Natural killer cell (primary cell): ENCODE measurements at regions not wholly inside any gene's neighbourhood (a gene's known extent, or its start where the extent isn't known, plus 50 kb on each side); places are given as distances from the start of the nearest gene placed in this dataset.

Experiments
- ATAC-seq, 3 donors: fragments of 150-1000 bp in 2 of 3; fragments of 200-7000 bp in 1 of 3; cut with Tn5 transposase; 1 replicate in 1 of 3; 2 replicates in 2 of 3; pipeline ENCODE4 v1.10.0; 2021; ENCODE audit warnings: mild to moderate bottlenecking in 2 of 3, moderate library complexity in 2 of 3
- DNase-seq, 2 donors: peaks; one replicate each; pipeline versions ENCODE4 v3.0.0 to v3.0.0-alpha.2; 2013 to 2021; ENCODE audit warnings: mixed read lengths in 1 of 2
- H3K27ac ChIP-seq: one replicate; pipeline ENCODE4 v1.5.1; 2013; ENCODE audit warnings: mild to moderate bottlenecking, low read length
- H3K27me3 ChIP-seq: one replicate; pipeline ENCODE4 v1.6.1; 2013; ENCODE audit warnings: low read length; ENCODE audit not compliant: control insufficient read depth, insufficient read depth
- H3K36me3 ChIP-seq: one replicate; pipeline ENCODE4 v1.6.1; 2013; ENCODE audit warnings: low read length; ENCODE audit not compliant: control insufficient read depth, insufficient read depth
- H3K4me1 ChIP-seq: one replicate; pipeline ENCODE4 v1.6.1; 2013; ENCODE audit warnings: low read length; ENCODE audit not compliant: control insufficient read depth, insufficient read depth
- H3K4me3 ChIP-seq: one replicate; pipeline ENCODE4 v1.5.1; 2013; ENCODE audit warnings: low read length
- H3K9me3 ChIP-seq: one replicate; pipeline ENCODE4 v1.6.1; 2013; ENCODE audit warnings: low read length; ENCODE audit not compliant: control insufficient read depth, insufficient read depth
- H3K27ac Mint-ChIP-seq, 2 donors: one replicate each; pipeline ENCODE4 v1.8.0; 2022; ENCODE audit warnings: mild to moderate bottlenecking in 2 of 2, mixed read lengths in 2 of 2, moderate library complexity in 1 of 2
- H3K27me3 Mint-ChIP-seq, 2 donors: one replicate each; pipeline ENCODE4 v1.8.0; 2022; ENCODE audit warnings: low read depth in 2 of 2, mixed read lengths in 2 of 2
- H3K36me3 Mint-ChIP-seq: one replicate; pipeline ENCODE4 v1.8.0; 2022; ENCODE audit warnings: mixed read lengths
- H3K4me1 Mint-ChIP-seq, 2 donors: one replicate each; pipeline ENCODE4 v1.8.0; 2022; ENCODE audit warnings: mixed read lengths in 2 of 2
- H3K4me3 Mint-ChIP-seq: one replicate; pipeline ENCODE4 v1.8.0; 2022; ENCODE audit warnings: mild to moderate bottlenecking, moderate library complexity, mixed read lengths
- H3K9me3 Mint-ChIP-seq, 2 donors: one replicate each; pipeline ENCODE4 v1.8.0; 2022; ENCODE audit warnings: mixed read lengths in 2 of 2
- CTCF ChIP-seq: fragments of 200-600 bp; IDR thresholded peaks from one replicate; pipeline ENCODE4 v1.8.0; 2022; ENCODE audit warnings: antibody characterized with exemption
- WGBS: methylation state at CpG from one replicate; pipeline ENCODE4 v1.1.7; 2013; ENCODE audit warnings: missing lambda C conversion rate; ENCODE audit not compliant: insufficient coverage; 5-methylcytosine and 5-hydroxymethylcytosine counted together
- intact Hi-C: fragments of 100-400 bp; cut with micrococcal nuclease; formaldehyde crosslinking; loops from one replicate; pipeline ENCODE4 v1.14.2; 2022

- ATAC-seq (no peak), DNase-seq (no peak)
- Mint-ChIP-seq H3K27ac (no peak overlapping the region), H3K9me3 (no peaks in the 10 kb centered on the region), H3K36me3 (no peaks in the 10 kb centered on the region), H3K4me1 (no peaks in the 10 kb centered on the region), H3K4me3 (no peak overlapping the region), H3K27me3 (no peaks in the 10 kb centered on the region)
- TF ChIP-seq CTCF = no peak
- Histone ChIP-seq H3K9me3 (no peaks in the 10 kb centered on the region), H3K4me3 (no peak overlapping the region), H3K4me1 (no peaks in the 10 kb centered on the region), H3K27me3 (no peaks in the 10 kb centered on the region), H3K27ac (no peak overlapping the region), H3K36me3 (no peaks in the 10 kb centered on the region)
- 92% methylated on average over 4 of the region's 4 CpGs for WGBS
- intact Hi-C loops = no loop called here
Observed at GRCh38 chrY:7681426-7681825, 769.9 kb upstream of the AMELY start.

- Histone ChIP-seq H3K27ac (no peak overlapping the region), H3K4me3 (no peak overlapping the region), H3K9me3 (no peaks in the 10 kb centered on the region), H3K36me3 (no peaks in the 10 kb centered on the region), H3K27me3 (no peaks in the 10 kb centered on the region), H3K4me1 (no peaks in the 10 kb centered on the region)
- Mint-ChIP-seq H3K4me3 (no peak overlapping the region), H3K27me3 (no peaks in the 10 kb centered on the region), H3K36me3 (no peaks in the 10 kb centered on the region), H3K4me1 (no peaks in the 10 kb centered on the region), H3K27ac (no peak overlapping the region), H3K9me3 (no peaks in the 10 kb centered on the region)
- DNase-seq (no peak), ATAC-seq (no peak)
- no peak for TF ChIP-seq CTCF
- 96% methylated on average over 2 of the region's 2 CpGs for WGBS
- intact Hi-C loops = no loop called here
Observed at GRCh38 chrY:7674465-7674864, 762.9 kb upstream of the AMELY start.

GRCh38 chrY:7672796-7673195, 761.2 kb upstream of the AMELY start:
- Mint-ChIP-seq H3K27ac (no peak overlapping the region), H3K4me3 (no peak overlapping the region), H3K4me1 (no peaks in the 10 kb centered on the region), H3K9me3 (no peaks in the 10 kb centered on the region), H3K27me3 (no peaks in the 10 kb centered on the region), H3K36me3 (no peaks in the 10 kb centered on the region)
- Histone ChIP-seq H3K27ac (no peak overlapping the region), H3K27me3 (no peaks in the 10 kb centered on the region), H3K9me3 (no peaks in the 10 kb centered on the region), H3K36me3 (no peaks in the 10 kb centered on the region), H3K4me1 (no peaks in the 10 kb centered on the region), H3K4me3 (no peak overlapping the region)
- DNase-seq = no peak
- no peak for TF ChIP-seq CTCF
- no peak for ATAC-seq
- WGBS = 94% methylated on average over 15 of the region's 15 CpGs
- intact Hi-C loops = no loop called here

GRCh38 chrY:7663261-7663660, 751.7 kb upstream of the AMELY start:
- intact Hi-C loops = no loop called here
- H3K27ac ChIP-seq = no peak overlapping the region
- DNase-seq = no peak
- H3K9me3 ChIP-seq = no peaks in the 10 kb centered on the region
- WGBS = 72% methylated on average over 4 of the region's 4 CpGs
- no peak for ATAC-seq
- Mint-ChIP-seq H3K36me3 (no peaks in the 10 kb centered on the region), H3K4me3 (no peak overlapping the region), H3K27ac (no peak overlapping the region), H3K27me3 (no peaks in the 10 kb centered on the region), H3K9me3 (no peaks in the 10 kb centered on the region), H3K4me1 (no peaks in the 10 kb centered on the region)
- no peaks in the 10 kb centered on the region for H3K4me1 ChIP-seq
- no peak overlapping the region for H3K4me3 ChIP-seq
- H3K27me3 ChIP-seq = no peaks in the 10 kb centered on the region
- H3K36me3 ChIP-seq = no peaks in the 10 kb centered on the region
- TF ChIP-seq CTCF = no peak
